ENCODE measurements at regions not wholly inside any gene's neighbourhood (a gene's known extent, or its start where the extent isn't known, plus 50 kb on each side); places are given as distances from the start of the nearest gene placed in this dataset.

GRCh38 chr6:93124006-93124632 is 295.2 kb downstream of the EPHA7 start:
- Mint-ChIP-seq H3K27ac (ENCODE audit: unreplicated experiment) (no peak overlapping the region), H3K4me3 (ENCODE audit: unreplicated experiment) (no peak overlapping the region), H3K4me1 (ENCODE audit: low read depth, unreplicated experiment) (no peaks in the 10 kb centered on the region), H3K9me3 (ENCODE audit: unreplicated experiment) (peaks cover 3% of the 10 kb centered on the region), H3K36me3 (ENCODE audit: unreplicated experiment) (no peaks in the 10 kb centered on the region), H3K27me3 (ENCODE audit: unreplicated experiment) (no peaks in the 10 kb centered on the region)
- TF ChIP-seq CTCF (IDR thresholded peaks at IDR 0.05; ENCODE audit: partially characterized antibody, unreplicated experiment): no peak
- DNase-seq: no peak

- no peak overlapping the region for H3K4me3 Mint-ChIP-seq (ENCODE audit: unreplicated experiment)
- H3K4me1 Mint-ChIP-seq (ENCODE audit: low read depth, unreplicated experiment): no peaks in the 10 kb centered on the region
- H3K36me3 Mint-ChIP-seq (ENCODE audit: unreplicated experiment): no peaks in the 10 kb centered on the region
- no peaks in the 10 kb centered on the region for H3K27me3 Mint-ChIP-seq (ENCODE audit: unreplicated experiment)
- DNase-seq: no peak
- peaks cover 3% of the 10 kb centered on the region for H3K9me3 Mint-ChIP-seq (ENCODE audit: unreplicated experiment)
- no peak overlapping the region for H3K27ac Mint-ChIP-seq (ENCODE audit: unreplicated experiment)
- TF ChIP-seq CTCF (IDR thresholded peaks at IDR 0.05; ENCODE audit: partially characterized antibody, unreplicated experiment): no peak
Observed at GRCh38 chr6:93123585-93123984, 295.8 kb downstream of the EPHA7 start.

DNA sequence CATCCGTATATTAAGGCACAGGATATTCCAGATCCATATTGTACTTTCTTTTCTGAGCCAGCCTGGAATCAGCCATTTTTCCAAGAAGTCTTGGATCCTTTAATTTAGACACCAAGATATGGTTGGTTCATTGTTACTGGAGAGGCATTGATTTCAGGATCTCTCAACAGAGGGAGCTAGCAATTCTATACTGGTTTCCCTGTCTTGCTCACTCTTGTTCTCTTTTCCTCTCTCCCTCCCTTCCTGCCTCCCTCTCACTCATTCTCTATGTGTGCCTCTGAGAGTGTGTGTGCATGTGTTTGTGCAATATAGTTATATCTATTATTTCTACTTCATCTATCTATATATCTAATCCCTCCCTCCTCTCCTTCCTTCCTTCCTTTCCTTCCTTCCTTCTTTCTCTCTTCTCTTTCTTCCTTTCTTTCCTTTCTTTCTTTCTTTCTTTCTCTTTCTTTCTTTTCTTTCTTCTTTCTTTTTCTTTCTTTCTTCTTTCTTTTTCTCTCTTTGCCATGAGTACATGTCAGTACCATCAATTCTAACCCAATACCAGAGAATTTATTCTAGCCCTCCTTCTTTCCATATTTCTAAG is 299.1 kb downstream of the EPHA7 start:
- DNase-seq: no peak
- Mint-ChIP-seq H3K36me3 (ENCODE audit: unreplicated experiment) (no peaks in the 10 kb centered on the region), H3K4me3 (ENCODE audit: unreplicated experiment) (no peak overlapping the region), H3K27me3 (ENCODE audit: unreplicated experiment) (no peaks in the 10 kb centered on the region), H3K27ac (ENCODE audit: unreplicated experiment) (no peak overlapping the region), H3K9me3 (ENCODE audit: unreplicated experiment) (peaks cover 3% of the 10 kb centered on the region), H3K4me1 (ENCODE audit: low read depth, unreplicated experiment) (no peaks in the 10 kb centered on the region)
- no peak for TF ChIP-seq CTCF (IDR thresholded peaks at IDR 0.05; ENCODE audit: partially characterized antibody, unreplicated experiment)

GRCh38 chr6:93105907-93106306 is 313.5 kb downstream of the EPHA7 start:
- Mint-ChIP-seq H3K27ac (ENCODE audit: unreplicated experiment) (no peak overlapping the region), H3K9me3 (ENCODE audit: unreplicated experiment) (no peaks in the 10 kb centered on the region), H3K4me1 (ENCODE audit: low read depth, unreplicated experiment) (no peaks in the 10 kb centered on the region), H3K27me3 (ENCODE audit: unreplicated experiment) (no peaks in the 10 kb centered on the region), H3K36me3 (ENCODE audit: unreplicated experiment) (peaks cover 3% of the 10 kb centered on the region), H3K4me3 (ENCODE audit: unreplicated experiment) (no peak overlapping the region)
- no peak for DNase-seq
- TF ChIP-seq CTCF (IDR thresholded peaks at IDR 0.05; ENCODE audit: partially characterized antibody, unreplicated experiment): no peak

- Mint-ChIP-seq H3K27me3 (ENCODE audit: unreplicated experiment) (no peaks in the 10 kb centered on the region), H3K4me3 (ENCODE audit: unreplicated experiment) (no peak overlapping the region), H3K9me3 (ENCODE audit: unreplicated experiment) (no peaks in the 10 kb centered on the region), H3K36me3 (ENCODE audit: unreplicated experiment) (peaks cover 8% of the 10 kb centered on the region), H3K4me1 (ENCODE audit: low read depth, unreplicated experiment) (no peaks in the 10 kb centered on the region), H3K27ac (ENCODE audit: unreplicated experiment) (no peak overlapping the region)
- no peak for TF ChIP-seq CTCF (IDR thresholded peaks at IDR 0.05; ENCODE audit: partially characterized antibody, unreplicated experiment)
- DNase-seq: no peak
Observed at GRCh38 chr6:93105017-93105416, 314.3 kb downstream of the EPHA7 start.

All from glutamatergic neuron (in vitro differentiated cells).